ENCODE measurements at regions not wholly inside any gene's neighbourhood (a gene's known extent, or its start where the extent isn't known, plus 50 kb on each side); places are given as distances from the start of the nearest gene placed in this dataset.

GRCh38 chr4:111435986-111436744, 709.1 kb upstream of the FAM241A start:
- Histone ChIP-seq H3K36me3 (replicated peaks in 1 of 2; ENCODE audit: control extremely low read depth in 1 of 2, control insufficient read depth in 1 of 2, extremely low read depth in 1 of 2, insufficient read depth in 2 of 2, low read length in 1 of 2) (no peaks in the 10 kb centered on the region), H3K79me2 (ENCODE audit: control insufficient read depth, insufficient read depth, low read length) (no peaks in the 10 kb centered on the region), H3K27me3 (replicated peaks in 1 of 4; ENCODE audit: control extremely low read depth in 1 of 4, control insufficient read depth in 3 of 4, insufficient read depth in 4 of 4, low read length in 3 of 4) (no peaks in the 10 kb centered on the region), H3K4me3 (ENCODE audit: control extremely low read depth in 1 of 5, extremely low read depth in 1 of 5, insufficient read depth in 1 of 5, low read depth in 2 of 5, low read length in 4 of 5) (no peak overlapping the region), H3K9me3 (ENCODE audit: control extremely low read depth in 1 of 3, control insufficient read depth in 2 of 3, insufficient read depth in 1 of 3, low read length in 2 of 3) (no peaks in the 10 kb centered on the region), H3K4me2 (replicated peaks; ENCODE audit: low read depth, low read length, poor library complexity, severe bottlenecking) (no peak overlapping the region), H2AFZ (ENCODE audit: insufficient read depth, low read depth, low read length, poor library complexity, severe bottlenecking) (no peak overlapping the region), H3K27ac (ENCODE audit: low read length in 2 of 2) (no peak overlapping the region), H4K20me1 (ENCODE audit: control insufficient read depth, insufficient read depth, low read length, poor library complexity, severe bottlenecking) (no peaks in the 10 kb centered on the region), H3K4me1 (ENCODE audit: control insufficient read depth in 2 of 2, insufficient read depth in 2 of 2, low read length in 2 of 2) (no peaks in the 10 kb centered on the region), H3K9ac (ENCODE audit: low read length) (no peak overlapping the region)
- Mint-ChIP-seq H3K4me1 (no peaks in the 10 kb centered on the region), H3K4me3 (no peak overlapping the region), H3K9me3 (ENCODE audit: insufficient read depth) (no peaks in the 10 kb centered on the region), H3K27me3 (no peaks in the 10 kb centered on the region), H3K27ac (no peak overlapping the region)
- ATAC-seq (ENCODE audit: low read depth), result no peak
- intact Hi-C loops (cut with micrococcal nuclease), result no loop called here
- no peak for DNase-seq
- TF ChIP-seq EZH2 (IDR thresholded peaks at IDR 0.05; ENCODE audit: borderline replicate concordance, insufficient read depth, low read depth, low read length, poor library complexity, severe bottlenecking) (no peak), CTCF (IDR thresholded peaks at IDR 0.05) (no peak)
- POLR2A ChIA-PET, result no interaction called here
- CTCF ChIA-PET, result no interaction called here
- WGBS (ENCODE audit: insufficient coverage), result no CpG with 5 or more reads among the region's 2 CpGs

- Histone ChIP-seq H3K9ac (ENCODE audit: low read length) (no peak overlapping the region), H3K27ac (ENCODE audit: low read length in 2 of 2) (no peak overlapping the region)
- POLR2A ChIA-PET, result no interaction called here
Observed at GRCh38 chr4:111441687-111442086, 703.6 kb upstream of the FAM241A start.

More at GRCh38 chr4:111441687-111442086, 703.6 kb upstream of the FAM241A start:
- Histone ChIP-seq H3K4me3 (ENCODE audit: control extremely low read depth in 1 of 5, extremely low read depth in 1 of 5, insufficient read depth in 1 of 5, low read depth in 2 of 5, low read length in 4 of 5) (no peak overlapping the region), H3K79me2 (ENCODE audit: control insufficient read depth, insufficient read depth, low read length) (no peaks in the 10 kb centered on the region), H3K4me1 (ENCODE audit: control insufficient read depth in 2 of 2, insufficient read depth in 2 of 2, low read length in 2 of 2) (no peaks in the 10 kb centered on the region), H2AFZ (ENCODE audit: insufficient read depth, low read depth, low read length, poor library complexity, severe bottlenecking) (no peak overlapping the region), H3K36me3 (replicated peaks in 1 of 2; ENCODE audit: control extremely low read depth in 1 of 2, control insufficient read depth in 1 of 2, extremely low read depth in 1 of 2, insufficient read depth in 2 of 2, low read length in 1 of 2) (no peaks in the 10 kb centered on the region), H4K20me1 (ENCODE audit: control insufficient read depth, insufficient read depth, low read length, poor library complexity, severe bottlenecking) (no peaks in the 10 kb centered on the region), H3K9me3 (ENCODE audit: control extremely low read depth in 1 of 3, control insufficient read depth in 2 of 3, insufficient read depth in 1 of 3, low read length in 2 of 3) (no peaks in the 10 kb centered on the region), H3K27me3 (replicated peaks in 1 of 4; ENCODE audit: control extremely low read depth in 1 of 4, control insufficient read depth in 3 of 4, insufficient read depth in 4 of 4, low read length in 3 of 4) (no peaks in the 10 kb centered on the region), H3K4me2 (replicated peaks; ENCODE audit: low read depth, low read length, poor library complexity, severe bottlenecking) (no peak overlapping the region)
- CTCF ChIA-PET, result no interaction called here
- ATAC-seq (ENCODE audit: low read depth), result no peak
- TF ChIP-seq EZH2 (IDR thresholded peaks at IDR 0.05; ENCODE audit: borderline replicate concordance, insufficient read depth, low read depth, low read length, poor library complexity, severe bottlenecking) (no peak), CTCF (IDR thresholded peaks at IDR 0.05) (no peak)
- H3K9me3 Mint-ChIP-seq (ENCODE audit: insufficient read depth), result no peaks in the 10 kb centered on the region
- no peaks in the 10 kb centered on the region for H3K27me3 Mint-ChIP-seq
- no peak overlapping the region for H3K4me3 Mint-ChIP-seq
- DNase-seq, result no peak
- no CpG with 5 or more reads among the region's 2 CpGs for WGBS (ENCODE audit: insufficient coverage)
- no peak overlapping the region for H3K27ac Mint-ChIP-seq
- H3K4me1 Mint-ChIP-seq, result no peaks in the 10 kb centered on the region
- intact Hi-C loops (cut with micrococcal nuclease), result no loop called here

Data from B cell (primary cell).